Esophagus squamous epithelium (tissue), 4 donors: ENCODE measurements at regions not wholly inside any gene's neighbourhood (a gene's known extent, or its start where the extent isn't known, plus 50 kb on each side); places are given as distances from the start of the nearest gene placed in this dataset.

ENCODE experiments used
- POLR2A ChIP-seq, 4 donors: fragments of 450-650 bp; IDR thresholded peaks; one replicate each; pipeline ENCODE4 v1.6.1; 2017; ENCODE audit warnings: antibody characterized with exemption in 4 of 4, mild to moderate bottlenecking in 4 of 4, moderate library complexity in 3 of 4
- TF ChIP-seq, protein P1 (sequence below), 6 experiments: fragments of 450-650 bp in 4 of 6; fragments of 200-600 bp in 2 of 6; sonication (generic) in 2 of 6; IDR thresholded peaks; one replicate each; pipeline ENCODE4 v1.5.1; 2016 to 2019; ENCODE audit warnings: antibody characterized with exemption in 6 of 6, mild to moderate bottlenecking in 4 of 6, moderate library complexity in 4 of 6

DNA sequence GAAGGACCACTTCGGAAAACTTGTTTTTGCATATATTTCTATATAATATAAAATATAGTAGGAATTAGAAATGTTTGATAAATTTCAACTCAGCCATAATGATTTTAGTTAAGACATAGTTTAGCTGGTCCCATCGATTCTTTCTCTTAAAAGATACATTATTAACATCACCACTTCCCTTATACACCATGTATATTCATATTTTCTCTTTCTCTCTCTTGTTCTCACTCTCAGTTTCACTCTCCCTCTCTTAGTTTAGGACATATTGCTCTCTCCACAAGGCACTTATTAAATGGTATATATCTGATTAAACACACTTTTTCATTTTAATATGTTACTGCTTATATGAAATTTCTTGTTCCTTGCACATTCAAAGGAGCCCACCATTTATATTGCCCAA lies 90.1 kb upstream of the RASEF start:
- TF ChIP-seq, protein P1, sequence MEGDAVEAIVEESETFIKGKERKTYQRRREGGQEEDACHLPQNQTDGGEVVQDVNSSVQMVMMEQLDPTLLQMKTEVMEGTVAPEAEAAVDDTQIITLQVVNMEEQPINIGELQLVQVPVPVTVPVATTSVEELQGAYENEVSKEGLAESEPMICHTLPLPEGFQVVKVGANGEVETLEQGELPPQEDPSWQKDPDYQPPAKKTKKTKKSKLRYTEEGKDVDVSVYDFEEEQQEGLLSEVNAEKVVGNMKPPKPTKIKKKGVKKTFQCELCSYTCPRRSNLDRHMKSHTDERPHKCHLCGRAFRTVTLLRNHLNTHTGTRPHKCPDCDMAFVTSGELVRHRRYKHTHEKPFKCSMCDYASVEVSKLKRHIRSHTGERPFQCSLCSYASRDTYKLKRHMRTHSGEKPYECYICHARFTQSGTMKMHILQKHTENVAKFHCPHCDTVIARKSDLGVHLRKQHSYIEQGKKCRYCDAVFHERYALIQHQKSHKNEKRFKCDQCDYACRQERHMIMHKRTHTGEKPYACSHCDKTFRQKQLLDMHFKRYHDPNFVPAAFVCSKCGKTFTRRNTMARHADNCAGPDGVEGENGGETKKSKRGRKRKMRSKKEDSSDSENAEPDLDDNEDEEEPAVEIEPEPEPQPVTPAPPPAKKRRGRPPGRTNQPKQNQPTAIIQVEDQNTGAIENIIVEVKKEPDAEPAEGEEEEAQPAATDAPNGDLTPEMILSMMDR (IDR thresholded peaks at IDR 0.05), result no peak
- no peak for TF ChIP-seq POLR2A (IDR thresholded peaks at IDR 0.05)
